HAP-1 (cell line): ENCODE measurements at regions not wholly inside any gene's neighbourhood (a gene's known extent, or its start where the extent isn't known, plus 50 kb on each side); places are given as distances from the start of the nearest gene placed in this dataset.

Source experiments
- DNase-seq, 2 experiments: peaks; one replicate each; pipeline ENCODE4 v3.0.0-alpha.2; 2016 to 2020; ENCODE audit warnings: low spot score in 2 of 2
- H3K27me3 ChIP-seq: fragments of 250-450 bp; sonication (Bioruptor Pico); 2 replicates; pipeline ENCODE4 v1.5.1; 2020; ENCODE audit warnings: low read depth, mild to moderate bottlenecking, moderate library complexity
- H3K36me3 ChIP-seq: fragments of 250-450 bp; sonication (Bioruptor Pico); replicated peaks from 2 replicates; pipeline ENCODE4 v1.5.1; 2020; ENCODE audit warnings: mild to moderate bottlenecking
- H3K4me1 ChIP-seq: fragments of 250-450 bp; sonication (Bioruptor Pico); 2 replicates; pipeline ENCODE4 v1.5.1; 2020; ENCODE audit warnings: mild to moderate bottlenecking
- H3K4me3 ChIP-seq: fragments of 250-450 bp; sonication (Bioruptor Pico); 2 replicates; pipeline ENCODE4 v1.5.1; 2020; ENCODE audit warnings: mild to moderate bottlenecking, moderate library complexity
- H3K9me3 ChIP-seq: fragments of 250-450 bp; sonication (Bioruptor Pico); 2 replicates; pipeline ENCODE4 v1.5.1; 2020; ENCODE audit warnings: mild to moderate bottlenecking, moderate library complexity
- in situ Hi-C: fragments of 300-500 bp; cut with MboI; formaldehyde crosslinking; loops from 3 replicates; pipeline ENCODE4 v1.14.3; 2020; ENCODE audit warnings: low sequenced_read_pairs, inconsistent platforms, mixed read lengths

DNA sequence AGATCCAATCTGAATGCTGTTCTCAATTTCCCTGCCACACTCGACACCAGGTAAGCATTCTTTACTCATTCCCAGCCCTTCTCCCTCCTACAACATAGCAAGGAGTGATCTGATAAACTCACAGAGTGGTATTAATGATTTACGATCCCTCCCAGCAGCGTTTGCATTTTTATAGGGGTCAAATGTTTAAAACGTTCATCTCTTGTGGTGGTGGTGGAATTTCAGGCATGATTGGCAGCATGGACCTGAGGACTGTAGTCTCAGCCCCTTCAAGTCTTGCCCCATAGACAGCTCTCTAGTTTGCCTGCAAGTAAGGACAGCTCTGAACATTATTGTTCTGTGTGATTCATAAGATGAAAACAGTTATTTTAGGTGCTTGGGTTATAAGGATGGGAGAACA is 565.7 kb downstream of the EFNB2 start:
- Histone ChIP-seq H3K9me3 (no peaks in the 10 kb centered on the region), H3K4me3 (no peak overlapping the region), H3K36me3 (no peaks in the 10 kb centered on the region), H3K4me1 (peaks cover 3% of the 10 kb centered on the region; the same call in 1 of the 2 replicates), H3K27me3 (no peaks in the 10 kb centered on the region)
- no peak for DNase-seq
- in situ Hi-C loops: no loop called here

DNA sequence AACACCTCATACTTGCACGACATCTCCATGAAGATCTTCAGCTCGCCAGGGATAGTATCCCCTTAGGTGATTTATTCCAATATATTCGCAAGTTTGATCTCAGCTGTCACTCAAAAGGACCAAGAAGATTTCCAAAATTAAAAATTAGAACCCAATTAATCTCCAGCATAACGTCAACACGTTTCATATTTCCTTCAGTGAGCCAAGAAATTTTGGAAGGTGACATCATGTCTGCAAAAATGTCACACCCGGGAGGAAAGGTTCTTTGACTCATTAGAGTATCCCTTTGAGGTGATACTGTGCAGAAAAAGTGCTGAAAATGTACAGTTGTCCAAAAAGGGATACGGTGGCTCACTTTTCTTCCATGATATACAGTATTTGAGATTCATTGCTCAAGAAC is 569.6 kb downstream of the EFNB2 start:
- H3K36me3 ChIP-seq: no peaks in the 10 kb centered on the region
- H3K4me1 ChIP-seq: no peaks in the 10 kb centered on the region
- no peak overlapping the region for H3K4me3 ChIP-seq
- in situ Hi-C loops: no loop called here
- DNase-seq: no peak
- H3K9me3 ChIP-seq: no peaks in the 10 kb centered on the region
- H3K27me3 ChIP-seq: no peaks in the 10 kb centered on the region

DNA sequence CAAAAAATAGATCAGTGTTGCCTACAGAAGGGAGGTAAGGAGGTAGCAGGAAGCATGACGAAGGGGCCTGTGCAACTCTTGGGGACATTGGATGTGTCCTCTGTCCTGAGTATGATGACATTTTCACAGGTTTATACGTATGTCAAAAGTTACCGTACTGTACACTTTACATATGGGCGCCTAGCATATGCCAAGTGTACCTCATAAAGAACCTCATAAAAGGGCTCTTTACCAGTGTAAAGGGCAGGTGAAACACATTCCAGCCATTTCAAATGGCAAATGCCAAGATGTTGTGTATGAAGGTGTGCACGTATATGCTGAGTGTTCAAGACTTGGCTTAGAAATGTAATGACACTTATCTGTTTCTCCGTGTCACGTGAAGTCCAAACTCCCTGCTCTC is 573.4 kb downstream of the EFNB2 start:
- no peaks in the 10 kb centered on the region for H3K4me1 ChIP-seq
- no peaks in the 10 kb centered on the region for H3K27me3 ChIP-seq
- no peak overlapping the region for H3K4me3 ChIP-seq
- in situ Hi-C loops: no loop called here
- DNase-seq: no peak
- no peaks in the 10 kb centered on the region for H3K36me3 ChIP-seq
- H3K9me3 ChIP-seq: no peaks in the 10 kb centered on the region

DNA sequence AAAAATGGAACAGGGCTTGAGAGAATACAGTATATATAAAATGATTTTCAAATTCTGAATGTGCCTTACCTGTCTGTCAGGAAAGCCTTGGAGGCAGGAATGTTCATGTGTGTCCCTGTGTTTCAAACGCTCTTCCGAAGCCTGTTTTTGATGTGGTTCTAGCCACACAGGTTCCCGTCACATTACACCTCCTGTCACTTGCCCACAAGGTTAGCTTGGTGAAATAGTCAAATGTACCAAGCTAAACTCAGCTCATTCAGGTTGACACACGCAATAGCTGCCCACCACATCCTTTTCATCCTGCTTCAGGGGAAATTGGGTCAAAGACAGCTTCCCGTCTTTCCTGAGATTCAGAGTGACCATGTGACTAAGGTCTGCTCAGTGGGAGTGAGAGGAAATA is 574.0 kb downstream of the EFNB2 start:
- no peaks in the 10 kb centered on the region for H3K9me3 ChIP-seq
- no peaks in the 10 kb centered on the region for H3K36me3 ChIP-seq
- no peak overlapping the region for H3K4me3 ChIP-seq
- H3K27me3 ChIP-seq: no peaks in the 10 kb centered on the region
- no peaks in the 10 kb centered on the region for H3K4me1 ChIP-seq
- in situ Hi-C loops: no loop called here
- no peak for DNase-seq

DNA sequence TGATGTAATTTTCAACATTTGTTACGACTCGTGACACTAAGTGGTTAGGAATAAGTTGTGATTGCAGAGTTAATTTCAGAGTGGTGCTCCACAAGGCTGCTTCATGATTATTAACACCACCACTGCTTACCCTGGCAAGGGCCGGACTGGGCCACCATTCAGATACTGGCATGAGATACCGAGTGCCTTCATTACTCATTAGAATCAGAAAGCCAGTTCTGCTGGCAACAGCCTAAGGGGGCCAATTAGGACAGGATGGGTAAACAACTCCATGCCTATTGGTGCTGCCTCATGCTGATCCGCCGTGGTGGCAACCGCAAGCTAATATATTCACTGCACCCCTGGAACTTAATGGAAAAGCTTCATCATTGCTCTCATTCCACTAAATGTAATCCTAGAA is 575.1 kb downstream of the EFNB2 start:
- in situ Hi-C loops: no loop called here
- Histone ChIP-seq H3K4me1 (no peaks in the 10 kb centered on the region), H3K4me3 (no peak overlapping the region), H3K36me3 (no peaks in the 10 kb centered on the region), H3K9me3 (no peaks in the 10 kb centered on the region), H3K27me3 (no peaks in the 10 kb centered on the region)
- no peak for DNase-seq

DNA sequence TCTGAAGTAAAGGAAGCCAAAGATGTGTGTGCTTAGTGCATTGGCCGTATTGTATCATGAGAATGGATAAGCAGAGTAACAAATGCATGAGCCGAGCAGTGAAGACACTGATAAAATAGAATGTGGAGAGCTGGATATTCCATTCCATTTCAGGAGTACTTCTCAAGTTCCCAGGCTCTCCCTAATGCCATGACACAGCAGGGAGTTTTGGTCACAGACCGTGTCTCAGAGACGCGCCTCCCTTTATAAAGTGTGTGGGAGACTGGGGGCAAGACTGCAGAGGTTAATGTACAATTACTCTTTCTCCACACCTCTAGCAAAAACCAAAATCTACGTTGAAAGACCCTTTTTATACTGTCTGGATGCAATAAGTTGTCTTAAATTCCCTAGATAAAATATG is 575.6 kb downstream of the EFNB2 start:
- no peak overlapping the region for H3K4me3 ChIP-seq
- H3K36me3 ChIP-seq: no peaks in the 10 kb centered on the region
- no peaks in the 10 kb centered on the region for H3K27me3 ChIP-seq
- no peak for DNase-seq
- H3K9me3 ChIP-seq: no peaks in the 10 kb centered on the region
- in situ Hi-C loops: no loop called here
- no peaks in the 10 kb centered on the region for H3K4me1 ChIP-seq

DNA sequence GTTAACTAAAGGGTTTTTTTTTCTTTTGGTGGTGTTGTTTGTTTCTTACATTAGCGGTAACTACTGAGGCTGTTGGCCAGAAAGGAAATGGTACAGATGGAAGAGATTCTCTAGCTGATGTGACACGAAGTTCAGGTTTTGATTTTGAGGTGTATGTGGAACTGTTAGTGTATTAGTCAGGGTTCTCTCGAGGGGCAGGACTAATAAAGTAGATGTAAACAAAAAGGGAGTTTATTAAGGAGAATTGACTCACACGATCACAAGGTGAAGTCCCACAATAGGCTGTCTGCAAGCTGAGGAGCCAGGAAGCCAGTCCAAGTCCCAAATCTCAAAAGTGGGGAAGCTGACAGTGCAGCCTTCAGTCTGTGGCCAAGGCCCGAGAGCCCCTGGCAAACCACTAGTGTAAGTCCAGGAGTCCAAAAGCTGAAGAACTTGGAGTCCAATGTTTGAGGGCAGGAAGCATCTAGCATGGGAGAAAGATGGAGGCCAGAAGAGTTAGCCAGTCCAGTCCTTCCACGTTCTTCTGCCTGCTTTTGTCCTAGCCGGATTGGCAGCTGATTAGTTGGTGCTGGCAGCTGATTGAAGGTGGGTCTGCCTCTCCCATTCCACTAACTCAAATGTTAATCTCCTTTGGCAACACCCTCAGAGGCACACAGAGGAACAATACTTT is 577.6 kb downstream of the EFNB2 start:
- H3K9me3 ChIP-seq: no peaks in the 10 kb centered on the region
- in situ Hi-C loops: no loop called here
- no peaks in the 10 kb centered on the region for H3K27me3 ChIP-seq
- no peaks in the 10 kb centered on the region for H3K36me3 ChIP-seq
- DNase-seq: no peak
- no peak overlapping the region for H3K4me3 ChIP-seq
- no peaks in the 10 kb centered on the region for H3K4me1 ChIP-seq

DNA sequence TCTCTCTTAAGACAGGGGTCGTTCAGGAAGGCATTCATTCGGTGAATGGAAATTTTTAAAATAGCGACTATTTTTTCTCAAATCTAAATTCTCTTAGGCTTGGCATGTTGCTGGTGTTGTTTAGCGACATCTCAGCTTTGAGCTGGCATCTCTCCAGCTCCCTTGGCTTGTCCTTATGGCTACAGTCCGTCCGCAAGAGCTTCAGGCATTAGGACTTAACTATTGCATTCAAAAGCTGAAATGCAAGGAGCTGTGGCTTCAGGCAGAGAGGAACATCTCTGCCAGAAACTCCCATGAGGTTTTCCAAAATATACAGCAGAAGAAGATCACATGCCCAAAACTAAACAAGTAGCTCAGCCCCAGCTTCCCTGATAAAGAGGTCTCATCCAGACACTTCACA is 578.5 kb downstream of the EFNB2 start:
- Histone ChIP-seq H3K36me3 (no peaks in the 10 kb centered on the region), H3K9me3 (no peaks in the 10 kb centered on the region), H3K27me3 (no peaks in the 10 kb centered on the region), H3K4me3 (no peak overlapping the region), H3K4me1 (no peaks in the 10 kb centered on the region)
- no peak for DNase-seq
- in situ Hi-C loops: no loop called here

DNA sequence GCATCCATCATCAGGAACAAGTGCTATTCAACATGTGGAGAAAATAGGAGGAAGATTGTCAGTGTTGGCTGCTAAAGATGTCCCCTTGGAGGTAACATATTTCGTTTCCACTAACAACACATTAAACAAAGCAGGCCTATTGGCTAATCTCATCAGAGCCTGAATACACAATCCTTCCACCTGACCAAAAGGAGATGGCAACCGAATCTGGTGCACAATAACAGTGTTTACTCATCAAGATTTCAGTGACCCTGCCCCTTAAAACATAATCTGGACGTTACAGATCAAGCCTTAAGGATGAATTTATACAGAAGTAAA is 582.5 kb downstream of the EFNB2 start:
- Histone ChIP-seq H3K36me3 (no peaks in the 10 kb centered on the region), H3K27me3 (no peaks in the 10 kb centered on the region), H3K9me3 (no peaks in the 10 kb centered on the region), H3K4me1 (no peaks in the 10 kb centered on the region), H3K4me3 (no peak overlapping the region)
- in situ Hi-C loops: no loop called here
- no peak for DNase-seq

DNA sequence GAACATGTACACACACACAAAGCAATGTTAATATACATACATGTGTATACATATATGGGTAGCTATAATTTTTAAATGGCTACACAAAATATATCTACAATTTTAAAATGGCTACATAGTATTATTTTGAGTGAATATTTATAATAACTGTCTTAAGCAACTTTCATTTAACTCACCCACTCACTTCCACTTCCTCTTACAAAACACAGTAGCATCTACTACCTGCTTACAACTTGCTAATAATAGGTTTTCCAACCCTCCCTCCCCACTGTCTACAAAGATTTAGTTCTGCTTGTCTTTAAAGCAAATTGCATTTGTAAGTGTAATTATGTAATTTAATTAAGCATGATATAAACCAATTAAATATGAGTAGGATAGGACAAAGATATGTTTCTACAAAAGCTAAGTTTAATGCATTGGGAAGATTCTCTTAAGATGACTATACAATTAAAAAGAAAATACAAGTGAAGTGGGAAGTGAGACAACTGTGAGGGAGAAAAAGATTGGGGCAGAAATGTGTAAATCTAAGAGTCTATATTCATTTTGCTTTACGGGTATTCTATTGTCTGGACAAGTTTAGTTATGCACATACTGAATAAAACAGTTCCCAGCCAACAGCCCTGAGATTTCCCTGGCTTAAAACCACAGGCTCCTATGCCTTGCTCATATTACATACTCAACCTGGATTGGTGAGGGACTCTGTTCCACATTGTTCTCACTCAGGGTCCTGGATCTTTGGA is 583.1 kb downstream of the EFNB2 start:
- H3K4me3 ChIP-seq: no peak overlapping the region
- H3K9me3 ChIP-seq: no peaks in the 10 kb centered on the region
- H3K4me1 ChIP-seq: no peaks in the 10 kb centered on the region
- no peak for DNase-seq
- no peaks in the 10 kb centered on the region for H3K36me3 ChIP-seq
- in situ Hi-C loops: no loop called here
- no peaks in the 10 kb centered on the region for H3K27me3 ChIP-seq

DNA sequence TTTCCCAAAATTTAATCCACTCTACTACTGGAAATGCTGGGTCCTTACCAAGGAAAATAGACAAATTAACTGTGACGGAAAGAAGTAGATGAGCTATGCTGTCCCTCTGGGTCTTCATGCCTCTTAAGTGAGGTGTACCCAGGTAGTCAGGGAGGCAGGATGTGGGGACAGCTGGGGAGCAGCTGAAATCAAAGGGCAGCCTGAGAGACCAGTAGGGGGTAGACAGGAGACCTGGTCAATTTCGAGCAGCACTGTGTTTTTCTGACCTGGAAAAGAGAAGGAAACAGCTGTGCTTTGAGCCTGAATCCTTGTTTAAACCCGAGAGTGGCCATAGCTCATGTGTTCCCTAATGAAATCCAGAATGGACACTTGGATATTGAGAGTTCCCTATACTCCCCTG is 587.3 kb downstream of the EFNB2 start:
- no peaks in the 10 kb centered on the region for H3K9me3 ChIP-seq
- DNase-seq: no peak
- H3K36me3 ChIP-seq: no peaks in the 10 kb centered on the region
- in situ Hi-C loops: no loop called here
- no peak overlapping the region for H3K4me3 ChIP-seq
- H3K27me3 ChIP-seq: no peaks in the 10 kb centered on the region
- no peaks in the 10 kb centered on the region for H3K4me1 ChIP-seq

DNA sequence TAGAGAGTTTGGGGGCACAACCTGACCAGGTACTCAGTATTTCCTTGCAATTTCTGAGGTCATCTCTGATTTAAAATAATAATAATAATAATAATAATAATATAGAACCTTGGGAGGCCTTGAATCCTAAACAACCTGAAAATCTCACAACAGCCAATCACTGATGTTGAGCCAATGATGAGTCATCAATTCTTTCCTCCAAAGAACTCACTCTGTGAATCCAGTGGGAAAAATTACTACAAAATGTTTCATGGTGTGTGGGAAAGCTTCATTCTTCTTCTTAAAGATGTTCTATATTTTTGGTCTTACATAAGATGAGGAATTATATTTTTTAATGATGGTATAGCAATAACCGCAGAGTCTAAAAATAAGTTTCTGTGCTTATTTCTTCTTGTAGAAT is 594.6 kb downstream of the EFNB2 start:
- no peaks in the 10 kb centered on the region for H3K9me3 ChIP-seq
- in situ Hi-C loops: no loop called here
- no peaks in the 10 kb centered on the region for H3K36me3 ChIP-seq
- no peak for DNase-seq
- no peaks in the 10 kb centered on the region for H3K27me3 ChIP-seq
- H3K4me3 ChIP-seq: no peak overlapping the region
- H3K4me1 ChIP-seq: no peaks in the 10 kb centered on the region

DNA sequence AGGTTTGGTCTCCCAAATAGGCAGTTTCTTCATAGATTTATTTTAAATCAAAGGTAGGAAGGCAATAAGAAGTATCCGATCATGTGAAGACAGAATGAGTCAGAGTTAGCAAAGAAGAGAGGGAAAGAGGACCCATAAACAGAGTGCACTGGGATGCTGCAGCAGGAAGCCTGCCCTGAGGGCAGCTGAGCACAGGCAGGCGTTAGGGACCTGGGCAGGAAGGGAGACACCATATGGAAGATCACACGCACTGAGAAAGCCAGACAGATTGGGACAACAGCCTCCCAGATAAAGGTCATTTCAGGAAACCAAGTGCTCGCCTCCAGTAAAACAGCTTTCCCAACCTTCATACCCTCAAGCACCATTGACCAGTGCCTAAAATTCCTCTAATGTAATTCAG is 598.0 kb downstream of the EFNB2 start:
- Histone ChIP-seq H3K27me3 (no peaks in the 10 kb centered on the region), H3K9me3 (no peaks in the 10 kb centered on the region), H3K4me3 (no peak overlapping the region), H3K4me1 (no peaks in the 10 kb centered on the region), H3K36me3 (no peaks in the 10 kb centered on the region)
- DNase-seq: no peak
- in situ Hi-C loops: no loop called here

DNA sequence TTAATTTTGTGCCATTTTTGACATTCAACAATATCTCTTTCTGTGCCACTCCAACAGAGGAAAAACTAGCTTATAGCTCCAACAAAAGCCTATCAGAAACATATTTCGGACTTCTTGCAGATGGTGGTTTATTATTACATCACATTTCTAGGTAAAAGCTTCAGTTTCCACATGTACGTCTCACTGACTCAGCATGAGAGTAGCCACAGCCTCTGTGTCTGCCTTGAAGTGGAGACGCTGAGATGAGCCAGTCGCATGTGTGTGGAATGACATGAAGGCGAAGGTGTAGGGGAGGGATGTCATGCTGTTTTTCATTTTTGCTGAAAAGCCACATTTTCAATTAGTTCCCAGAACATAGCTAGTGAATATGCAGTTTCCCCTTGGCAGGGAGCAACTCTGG is 598.6 kb downstream of the EFNB2 start:
- Histone ChIP-seq H3K9me3 (no peaks in the 10 kb centered on the region), H3K27me3 (no peaks in the 10 kb centered on the region), H3K36me3 (no peaks in the 10 kb centered on the region), H3K4me1 (no peaks in the 10 kb centered on the region), H3K4me3 (no peak overlapping the region)
- in situ Hi-C loops: no loop called here
- DNase-seq: no peak

DNA sequence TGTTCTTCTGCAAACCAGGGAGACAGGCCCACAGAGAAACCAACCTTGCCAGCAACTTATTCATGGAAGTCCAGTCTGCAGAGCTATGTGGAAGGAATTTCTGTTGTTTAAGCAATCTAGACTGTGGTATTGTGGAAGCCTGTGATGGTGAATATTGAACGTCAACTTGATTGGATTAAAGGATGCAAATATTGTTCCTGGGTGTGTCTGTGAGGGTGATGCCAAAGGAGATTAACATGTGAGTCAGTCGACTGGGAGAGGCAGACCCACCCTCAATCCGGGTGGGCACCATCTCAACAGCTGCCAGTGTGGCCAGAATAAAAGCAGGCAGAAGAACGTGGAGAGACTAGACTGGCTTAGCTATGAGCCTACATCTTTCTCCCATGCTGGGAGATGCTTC is 606.0 kb downstream of the EFNB2 start:
- in situ Hi-C loops: no loop called here

More for the DNA sequence above, 606.0 kb downstream of the EFNB2 start:
- no peaks in the 10 kb centered on the region for H3K27me3 ChIP-seq
- H3K9me3 ChIP-seq: no peaks in the 10 kb centered on the region
- no peaks in the 10 kb centered on the region for H3K4me1 ChIP-seq
- H3K4me3 ChIP-seq: no peak overlapping the region
- no peak for DNase-seq
- no peaks in the 10 kb centered on the region for H3K36me3 ChIP-seq
